ENCODE measurements at regions not wholly inside any gene's neighbourhood (a gene's known extent, or its start where the extent isn't known, plus 50 kb on each side); places are given as distances from the start of the nearest gene placed in this dataset.

DNA sequence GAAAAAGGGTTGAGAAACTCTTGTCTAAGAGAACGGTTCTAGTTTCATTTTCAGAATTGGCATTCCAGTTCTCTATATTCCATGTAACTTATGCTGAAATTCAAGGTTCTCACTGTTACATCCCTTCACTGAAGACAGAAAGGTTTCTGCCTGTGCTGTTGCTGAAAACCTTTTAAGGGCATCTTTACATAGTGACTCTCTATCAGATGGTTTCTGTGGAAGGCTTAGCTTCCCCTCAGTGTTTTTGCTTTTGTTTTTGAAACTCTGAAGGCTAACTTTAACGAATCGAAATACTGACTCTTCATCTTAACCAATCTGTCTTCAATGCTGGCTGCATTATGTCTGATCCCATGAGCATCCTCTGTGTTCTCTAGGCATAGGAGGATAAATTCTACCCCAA, 1286.2 kb upstream of the EYS start:
- Histone ChIP-seq H3K36me3 (ENCODE audit: insufficient read depth, low read length) (no peaks in the 10 kb centered on the region), H2AFZ (ENCODE audit: low read depth, low read length) (no peak overlapping the region), H3K4me3 (ENCODE audit: low read length) (no peak overlapping the region), H3K4me1 (ENCODE audit: insufficient read depth, low read length) (no peaks in the 10 kb centered on the region), H3K9me3 (ENCODE audit: low read length) (no peaks in the 10 kb centered on the region), H3K27me3 (ENCODE audit: insufficient read depth, low read length) (no peaks in the 10 kb centered on the region)

GRCh38 chr6:66992660-66993059, 1285.6 kb upstream of the EYS start:
- Histone ChIP-seq H3K9me3 (ENCODE audit: low read length) (no peaks in the 10 kb centered on the region), H3K36me3 (ENCODE audit: insufficient read depth, low read length) (no peaks in the 10 kb centered on the region), H3K27me3 (ENCODE audit: insufficient read depth, low read length) (no peaks in the 10 kb centered on the region), H3K4me1 (ENCODE audit: insufficient read depth, low read length) (no peaks in the 10 kb centered on the region), H3K4me3 (ENCODE audit: low read length) (no peak overlapping the region), H2AFZ (ENCODE audit: low read depth, low read length) (no peak overlapping the region)

DNA sequence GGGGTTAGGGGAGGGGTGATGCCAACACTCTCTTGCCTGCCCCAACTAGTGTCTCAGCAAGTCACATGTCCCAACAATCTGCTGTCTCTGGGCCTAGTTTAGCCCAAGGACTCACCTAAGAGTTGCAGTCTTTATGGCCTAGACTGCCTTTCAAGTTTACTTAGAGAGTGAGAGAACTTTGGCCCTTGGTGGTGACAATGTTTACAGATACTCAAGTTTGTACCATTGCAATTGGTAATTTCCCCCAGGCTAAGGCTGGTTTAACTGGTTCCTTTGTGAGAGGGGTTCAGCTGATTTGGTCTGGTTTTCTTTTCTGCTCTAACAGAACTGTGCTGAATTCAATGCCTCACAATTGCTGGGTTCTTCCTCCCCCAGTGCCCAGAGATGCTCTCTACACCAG, 1279.9 kb upstream of the EYS start:
- H2AFZ ChIP-seq (ENCODE audit: low read depth, low read length) = no peak overlapping the region
- peaks cover 2% of the 10 kb centered on the region for H3K9me3 ChIP-seq (ENCODE audit: low read length)
- no peaks in the 10 kb centered on the region for H3K27me3 ChIP-seq (ENCODE audit: insufficient read depth, low read length)
- no peaks in the 10 kb centered on the region for H3K36me3 ChIP-seq (ENCODE audit: insufficient read depth, low read length)
- H3K4me1 ChIP-seq (ENCODE audit: insufficient read depth, low read length) = no peaks in the 10 kb centered on the region
- no peak overlapping the region for H3K4me3 ChIP-seq (ENCODE audit: low read length)

GRCh38 chr6:66985816-66986215, 1278.8 kb upstream of the EYS start:
- Histone ChIP-seq H3K9me3 (ENCODE audit: low read length) (peaks cover 2% of the 10 kb centered on the region), H2AFZ (ENCODE audit: low read depth, low read length) (no peak overlapping the region), H3K4me1 (ENCODE audit: insufficient read depth, low read length) (no peaks in the 10 kb centered on the region), H3K4me3 (ENCODE audit: low read length) (no peak overlapping the region), H3K27me3 (ENCODE audit: insufficient read depth, low read length) (no peaks in the 10 kb centered on the region), H3K36me3 (ENCODE audit: insufficient read depth, low read length) (no peaks in the 10 kb centered on the region)

- no peak overlapping the region for H2AFZ ChIP-seq (ENCODE audit: low read depth, low read length)
- no peaks in the 10 kb centered on the region for H3K9me3 ChIP-seq (ENCODE audit: low read length)
- H3K36me3 ChIP-seq (ENCODE audit: insufficient read depth, low read length) = no peaks in the 10 kb centered on the region
- no peaks in the 10 kb centered on the region for H3K4me1 ChIP-seq (ENCODE audit: insufficient read depth, low read length)
- H3K4me3 ChIP-seq (ENCODE audit: low read length) = no peak overlapping the region
- H3K27me3 ChIP-seq (ENCODE audit: insufficient read depth, low read length) = no peaks in the 10 kb centered on the region
Observed at GRCh38 chr6:66970373-66970772, 1263.3 kb upstream of the EYS start.

GRCh38 chr6:66965227-66965626, 1258.2 kb upstream of the EYS start:
- Histone ChIP-seq H3K36me3 (ENCODE audit: insufficient read depth, low read length) (no peaks in the 10 kb centered on the region), H2AFZ (ENCODE audit: low read depth, low read length) (no peak overlapping the region)

DNA sequence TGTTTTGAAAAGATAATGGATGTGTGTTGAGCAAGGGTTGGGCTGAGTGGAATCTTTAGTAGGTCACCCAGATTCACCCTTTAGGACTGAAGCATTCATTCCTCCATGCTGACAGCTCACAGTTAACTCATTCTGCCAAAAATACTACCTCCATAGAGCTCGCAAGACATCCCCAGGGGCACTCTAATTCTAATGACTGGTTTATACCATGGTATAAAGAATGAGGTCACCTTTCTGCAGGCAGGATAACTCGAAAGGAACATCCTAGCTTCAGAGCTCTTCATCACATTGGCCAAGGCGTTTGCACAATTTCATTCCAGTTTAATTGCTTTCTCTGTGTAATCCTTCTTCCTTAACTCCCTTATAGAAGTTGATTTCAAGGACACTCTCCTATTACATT, 1257.2 kb upstream of the EYS start:
- Histone ChIP-seq H3K27me3 (ENCODE audit: insufficient read depth, low read length) (no peaks in the 10 kb centered on the region), H3K9me3 (ENCODE audit: low read length) (no peaks in the 10 kb centered on the region), H3K4me3 (ENCODE audit: low read length) (no peak overlapping the region), H3K36me3 (ENCODE audit: insufficient read depth, low read length) (no peaks in the 10 kb centered on the region), H3K4me1 (ENCODE audit: insufficient read depth, low read length) (no peaks in the 10 kb centered on the region), H2AFZ (ENCODE audit: low read depth, low read length) (no peak overlapping the region)

More at GRCh38 chr6:66965227-66965626, 1258.2 kb upstream of the EYS start:
- Histone ChIP-seq H3K27me3 (ENCODE audit: insufficient read depth, low read length) (no peaks in the 10 kb centered on the region), H3K4me1 (ENCODE audit: insufficient read depth, low read length) (no peaks in the 10 kb centered on the region), H3K9me3 (ENCODE audit: low read length) (no peaks in the 10 kb centered on the region), H3K4me3 (ENCODE audit: low read length) (no peak overlapping the region)

DNA sequence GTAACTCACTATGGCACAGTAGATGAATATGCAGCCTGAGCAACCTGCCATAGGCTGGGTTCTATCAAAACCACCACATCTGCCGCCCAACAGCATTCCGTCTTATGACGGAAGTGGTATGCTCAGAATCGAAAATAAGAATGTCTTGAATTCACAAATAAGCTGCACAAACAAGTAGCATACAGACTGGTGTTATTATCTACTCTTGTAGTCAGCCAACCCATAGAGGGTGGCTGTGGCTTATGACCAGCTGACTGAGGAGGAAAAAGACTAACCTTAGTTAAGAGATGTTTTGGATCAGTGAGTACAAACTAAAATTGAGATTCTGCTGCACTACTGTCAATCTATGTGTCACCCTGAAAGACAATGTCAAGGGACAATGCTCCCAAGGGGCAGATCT, 1255.1 kb upstream of the EYS start:
- H3K4me3 ChIP-seq (ENCODE audit: low read length) = no peak overlapping the region

DNA sequence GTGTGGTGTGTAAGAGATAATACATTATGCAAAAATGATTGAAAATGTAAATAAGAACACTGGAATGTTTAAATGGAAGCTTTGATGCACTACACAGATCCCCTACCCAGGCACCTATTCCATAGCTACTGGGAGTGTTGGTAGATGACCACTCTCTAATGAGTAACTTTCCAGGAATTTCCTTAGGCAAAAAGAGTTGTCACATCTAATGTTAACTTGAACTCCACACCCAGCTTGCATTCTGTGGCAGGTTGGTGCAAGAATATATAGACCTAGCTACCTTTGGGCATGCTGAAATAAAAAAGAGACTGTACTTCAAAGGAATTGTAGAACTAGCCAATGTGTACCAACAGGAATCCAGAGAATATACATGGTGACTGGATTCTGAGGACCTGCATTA, 1254.2 kb upstream of the EYS start:
- no peak overlapping the region for H2AFZ ChIP-seq (ENCODE audit: low read depth, low read length)
- H3K4me1 ChIP-seq (ENCODE audit: insufficient read depth, low read length) = no peaks in the 10 kb centered on the region
- no peaks in the 10 kb centered on the region for H3K27me3 ChIP-seq (ENCODE audit: insufficient read depth, low read length)
- no peak overlapping the region for H3K4me3 ChIP-seq (ENCODE audit: low read length)
- no peaks in the 10 kb centered on the region for H3K9me3 ChIP-seq (ENCODE audit: low read length)
- no peaks in the 10 kb centered on the region for H3K36me3 ChIP-seq (ENCODE audit: insufficient read depth, low read length)

More for the DNA sequence above, 1255.1 kb upstream of the EYS start:
- Histone ChIP-seq H3K36me3 (ENCODE audit: insufficient read depth, low read length) (no peaks in the 10 kb centered on the region), H3K4me1 (ENCODE audit: insufficient read depth, low read length) (no peaks in the 10 kb centered on the region), H2AFZ (ENCODE audit: low read depth, low read length) (no peak overlapping the region), H3K27me3 (ENCODE audit: insufficient read depth, low read length) (no peaks in the 10 kb centered on the region), H3K9me3 (ENCODE audit: low read length) (no peaks in the 10 kb centered on the region)

DNA sequence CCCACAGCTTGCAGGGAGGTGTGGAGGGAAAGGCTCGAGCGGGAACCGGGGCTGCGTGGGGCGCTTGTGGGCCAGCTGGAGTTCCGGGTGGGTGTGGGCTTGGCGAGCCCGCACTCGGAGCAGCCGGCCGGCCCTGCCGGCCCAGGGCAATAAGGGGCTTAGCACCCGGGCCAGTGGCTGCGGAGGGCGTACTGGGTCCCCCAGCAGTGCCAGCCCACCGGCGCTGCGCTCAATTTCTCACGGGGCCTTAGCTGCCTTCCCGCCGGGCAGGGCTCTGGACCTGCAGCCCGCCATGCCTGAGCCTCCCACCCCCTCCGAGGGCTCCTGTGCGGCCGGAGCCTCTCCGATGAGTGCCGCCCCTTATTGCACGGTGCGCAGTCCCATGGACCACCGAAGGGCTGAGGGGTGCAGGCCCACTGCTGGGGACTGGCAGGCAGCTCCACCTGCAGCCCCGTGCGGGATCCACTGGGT, 1242.2 kb upstream of the EYS start:
- Histone ChIP-seq H3K4me1 (ENCODE audit: insufficient read depth, low read length) (no peaks in the 10 kb centered on the region), H3K27me3 (ENCODE audit: insufficient read depth, low read length) (no peaks in the 10 kb centered on the region), H3K9me3 (ENCODE audit: low read length) (no peaks in the 10 kb centered on the region), H3K4me3 (ENCODE audit: low read length) (no peak overlapping the region), H2AFZ (ENCODE audit: low read depth, low read length) (no peak overlapping the region), H3K36me3 (ENCODE audit: insufficient read depth, low read length) (no peaks in the 10 kb centered on the region)

GRCh38 chr6:66948106-66948505, 1241.1 kb upstream of the EYS start:
- Histone ChIP-seq H3K27me3 (ENCODE audit: insufficient read depth, low read length) (no peaks in the 10 kb centered on the region), H3K4me3 (ENCODE audit: low read length) (no peak overlapping the region), H3K4me1 (ENCODE audit: insufficient read depth, low read length) (no peaks in the 10 kb centered on the region), H2AFZ (ENCODE audit: low read depth, low read length) (no peak overlapping the region), H3K9me3 (ENCODE audit: low read length) (no peaks in the 10 kb centered on the region), H3K36me3 (ENCODE audit: insufficient read depth, low read length) (no peaks in the 10 kb centered on the region)

- peaks cover 6% of the 10 kb centered on the region for H3K9me3 ChIP-seq (ENCODE audit: low read length)
Observed at GRCh38 chr6:66940003-66940402, 1233.0 kb upstream of the EYS start.

GRCh38 chr6:66937180-66937579, 1230.2 kb upstream of the EYS start:
- Histone ChIP-seq H3K4me3 (ENCODE audit: low read length) (no peak overlapping the region), H3K36me3 (ENCODE audit: insufficient read depth, low read length) (no peaks in the 10 kb centered on the region), H3K27me3 (ENCODE audit: insufficient read depth, low read length) (no peaks in the 10 kb centered on the region), H3K9me3 (ENCODE audit: low read length) (peaks cover 6% of the 10 kb centered on the region), H2AFZ (ENCODE audit: low read depth, low read length) (no peak overlapping the region), H3K4me1 (ENCODE audit: insufficient read depth, low read length) (no peaks in the 10 kb centered on the region)

More at GRCh38 chr6:66940003-66940402, 1233.0 kb upstream of the EYS start:
- Histone ChIP-seq H3K4me1 (ENCODE audit: insufficient read depth, low read length) (no peaks in the 10 kb centered on the region), H2AFZ (ENCODE audit: low read depth, low read length) (no peak overlapping the region), H3K4me3 (ENCODE audit: low read length) (no peak overlapping the region), H3K27me3 (ENCODE audit: insufficient read depth, low read length) (no peaks in the 10 kb centered on the region), H3K36me3 (ENCODE audit: insufficient read depth, low read length) (no peaks in the 10 kb centered on the region)

DNA sequence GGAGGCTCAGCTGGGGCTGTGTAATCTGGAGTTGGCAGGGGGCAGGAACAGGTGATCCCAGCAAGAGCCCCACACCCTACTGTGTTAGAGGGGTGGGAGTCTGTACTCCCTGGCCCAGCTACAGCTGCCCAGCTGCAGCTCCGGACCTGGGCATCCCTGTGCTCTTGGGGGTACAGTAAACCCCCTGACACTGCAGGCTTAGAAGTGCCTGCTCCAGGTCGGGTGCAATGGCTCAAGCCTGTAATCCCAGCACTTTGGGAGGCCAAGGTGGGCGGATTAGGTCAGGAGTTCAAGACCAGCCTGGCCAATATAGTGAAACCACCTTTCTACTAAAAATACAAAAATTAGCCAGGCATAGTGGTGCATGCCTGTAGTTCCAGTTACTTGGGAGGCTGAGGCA, 1228.6 kb upstream of the EYS start:
- H3K4me1 ChIP-seq (ENCODE audit: insufficient read depth, low read length) = no peaks in the 10 kb centered on the region
- H3K27me3 ChIP-seq (ENCODE audit: insufficient read depth, low read length) = no peaks in the 10 kb centered on the region
- peaks cover 6% of the 10 kb centered on the region for H3K9me3 ChIP-seq (ENCODE audit: low read length)
- H3K4me3 ChIP-seq (ENCODE audit: low read length) = no peak overlapping the region
- H2AFZ ChIP-seq (ENCODE audit: low read depth, low read length) = no peak overlapping the region
- H3K36me3 ChIP-seq (ENCODE audit: insufficient read depth, low read length) = no peaks in the 10 kb centered on the region
